ENCODE measurements at regions not wholly inside any gene's neighbourhood (a gene's known extent, or its start where the extent isn't known, plus 50 kb on each side); places are given as distances from the start of the nearest gene placed in this dataset.
A peak's percentile ranks its signal among the peaks of the same experiment; 100 is the strongest.

- no peak for TF ChIP-seq CTCF (IDR thresholded peaks at IDR 0.05; ENCODE audit: low read depth, low read length)
- DNase-seq (ENCODE audit: low read depth in 2 of 2) = no peak
- no peak overlapping the region for H3K4me3 ChIP-seq (replicated peaks in 1 of 2; ENCODE audit: low read depth in 2 of 2, low read length in 2 of 2)
Measured at GRCh38 chr2:155871940-155872339, 460.6 kb downstream of the NR4A2 start.

- H3K4me3 ChIP-seq (replicated peaks in 1 of 2; ENCODE audit: low read depth in 2 of 2, low read length in 2 of 2) = no peak overlapping the region
- no peak for TF ChIP-seq CTCF (IDR thresholded peaks at IDR 0.05; ENCODE audit: low read depth, low read length)
- DNase-seq (ENCODE audit: low read depth in 2 of 2) = no peak
Measured at GRCh38 chr2:155867564-155867963, 465.0 kb downstream of the NR4A2 start.

GRCh38 chr2:155866477-155866876, 466.0 kb downstream of the NR4A2 start:
- no peak for DNase-seq (ENCODE audit: low read depth in 2 of 2)
- TF ChIP-seq CTCF (IDR thresholded peaks at IDR 0.05; ENCODE audit: low read depth, low read length) = no peak
- no peak overlapping the region for H3K4me3 ChIP-seq (replicated peaks in 1 of 2; ENCODE audit: low read depth in 2 of 2, low read length in 2 of 2)

GRCh38 chr2:155852156-155852555, 480.4 kb downstream of the NR4A2 start:
- TF ChIP-seq CTCF (IDR thresholded peaks at IDR 0.05; ENCODE audit: low read depth, low read length) = no peak
- no peak overlapping the region for H3K4me3 ChIP-seq (replicated peaks in 1 of 2; ENCODE audit: low read depth in 2 of 2, low read length in 2 of 2)
- no peak for DNase-seq (ENCODE audit: low read depth in 2 of 2)

GRCh38 chr2:155846259-155846658, 486.3 kb downstream of the NR4A2 start:
- DNase-seq (ENCODE audit: low read depth in 2 of 2) = no peak
- no peak for TF ChIP-seq CTCF (IDR thresholded peaks at IDR 0.05; ENCODE audit: low read depth, low read length)
- no peak overlapping the region for H3K4me3 ChIP-seq (replicated peaks in 1 of 2; ENCODE audit: low read depth in 2 of 2, low read length in 2 of 2)

- TF ChIP-seq CTCF (IDR thresholded peaks at IDR 0.05; ENCODE audit: low read depth, low read length) = no peak
- DNase-seq (ENCODE audit: low read depth in 2 of 2) = no peak
- no peak overlapping the region for H3K4me3 ChIP-seq (replicated peaks in 1 of 2; ENCODE audit: low read depth in 2 of 2, low read length in 2 of 2)
Measured at GRCh38 chr2:155844461-155844860, 488.1 kb downstream of the NR4A2 start.

GRCh38 chr2:155842103-155842502, 490.4 kb downstream of the NR4A2 start:
- peak; percentile 1 to 7 for DNase-seq (ENCODE audit: low read depth in 2 of 2)
- no peak for TF ChIP-seq CTCF (IDR thresholded peaks at IDR 0.05; ENCODE audit: low read depth, low read length)
- H3K4me3 ChIP-seq (replicated peaks in 1 of 2; ENCODE audit: low read depth in 2 of 2, low read length in 2 of 2) = no peak overlapping the region
